ENCODE measurements at regions not wholly inside any gene's neighbourhood (a gene's known extent, or its start where the extent isn't known, plus 50 kb on each side); places are given as distances from the start of the nearest gene placed in this dataset.

DNA sequence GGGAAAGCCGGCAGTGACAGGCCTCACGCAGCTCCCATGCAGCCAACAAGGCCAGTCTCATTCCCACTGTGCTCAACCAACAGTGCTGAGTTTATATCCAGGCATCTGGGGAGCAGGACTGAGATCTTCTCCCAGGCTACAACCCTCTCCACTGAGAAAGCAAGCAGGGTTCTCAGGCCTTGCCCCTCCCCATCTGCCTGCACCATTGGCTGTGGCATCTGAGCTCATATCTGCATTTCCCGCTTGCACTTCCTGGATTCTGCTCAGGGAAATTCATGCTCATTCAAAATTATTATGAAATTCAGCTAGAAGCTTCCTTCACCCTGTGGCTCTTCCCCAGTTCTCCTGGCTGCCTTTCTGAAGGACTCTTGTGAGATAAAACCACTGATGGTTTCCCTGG, 1029.0 kb downstream of the GRM8 start:
- TF ChIP-seq CTCF (optimal IDR thresholded peaks at IDR 0.05 in 1 of 3, IDR thresholded peaks at IDR 0.05 in 1 of 3, conservative IDR thresholded peaks at IDR 0.05 in 1 of 3; ENCODE audit: extremely low read depth in 1 of 3, insufficient read depth in 2 of 3, low read length in 3 of 3), result no peak
- no peak for TF ChIP-seq EZH2 (IDR thresholded peaks at IDR 0.05; ENCODE audit: low read length)

Data from keratinocyte (primary cell).